Prostate gland (tissue), 2 donors: ENCODE measurements at regions not wholly inside any gene's neighbourhood (a gene's known extent, or its start where the extent isn't known, plus 50 kb on each side); places are given as distances from the start of the nearest gene placed in this dataset.

Experiments used
- CTCF ChIP-seq, 4 experiments: fragments of 200-600 bp in 2 of 4; fragments of 450-650 bp in 2 of 4; sonication (generic) in 2 of 4; IDR thresholded peaks; 1 replicate in 3 of 4; 2 replicates in 1 of 4; pipeline ENCODE4 v1.5.1; 2016 to 2019; ENCODE audit warnings: antibody characterized with exemption in 4 of 4, mild to moderate bottlenecking in 2 of 4, moderate library complexity in 2 of 4
- POLR2A ChIP-seq: fragments of 450-650 bp; IDR thresholded peaks from one replicate; pipeline ENCODE4 v1.6.1; 2016; ENCODE audit warnings: antibody characterized with exemption, mild to moderate bottlenecking

- no peak for TF ChIP-seq POLR2A
- no peak for TF ChIP-seq CTCF (IDR thresholded peaks at IDR 0.05)
Observed at GRCh38 chr2:144624451-144624850, 104.5 kb upstream of the ZEB2 start.
